ENCODE measurements at regions not wholly inside any gene's neighbourhood (a gene's known extent, or its start where the extent isn't known, plus 50 kb on each side); places are given as distances from the start of the nearest gene placed in this dataset.
A peak's percentile ranks its signal among the peaks of the same experiment; 100 is the strongest.

DNA sequence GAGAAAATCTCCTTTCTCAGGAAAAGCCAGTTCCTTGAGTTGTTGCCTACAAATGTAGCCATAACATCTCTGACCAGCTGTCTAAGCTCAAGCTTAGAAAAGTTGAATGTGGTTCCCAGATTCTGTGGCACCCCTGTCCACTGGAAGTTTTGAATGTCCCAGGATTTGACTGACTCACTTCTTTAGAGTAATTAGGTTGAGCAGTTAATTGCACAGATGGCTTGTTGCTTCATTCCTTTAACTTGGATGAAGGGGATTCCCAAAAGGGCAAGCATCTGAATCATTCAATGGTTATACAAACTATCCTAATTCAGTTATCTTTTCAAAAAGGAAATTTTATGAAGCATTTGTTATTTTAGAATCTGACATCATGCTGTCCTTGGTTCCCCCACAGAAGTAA lies 374.7 kb downstream of the LNPK start:
- H3K27me3 Mint-ChIP-seq: peaks cover 7% of the 10 kb centered on the region
- no peak for DNase-seq
- ATAC-seq: no peak
- H3K27ac Mint-ChIP-seq: no peak overlapping the region
- no peaks in the 10 kb centered on the region for H3K36me3 Mint-ChIP-seq (ENCODE audit: low read depth)
- CTCF ChIA-PET: no interaction called here
- H3K4me3 Mint-ChIP-seq: no peak overlapping the region
- peaks cover 1% of the 10 kb centered on the region for H3K9me3 Mint-ChIP-seq
- TF ChIP-seq, protein P1, sequence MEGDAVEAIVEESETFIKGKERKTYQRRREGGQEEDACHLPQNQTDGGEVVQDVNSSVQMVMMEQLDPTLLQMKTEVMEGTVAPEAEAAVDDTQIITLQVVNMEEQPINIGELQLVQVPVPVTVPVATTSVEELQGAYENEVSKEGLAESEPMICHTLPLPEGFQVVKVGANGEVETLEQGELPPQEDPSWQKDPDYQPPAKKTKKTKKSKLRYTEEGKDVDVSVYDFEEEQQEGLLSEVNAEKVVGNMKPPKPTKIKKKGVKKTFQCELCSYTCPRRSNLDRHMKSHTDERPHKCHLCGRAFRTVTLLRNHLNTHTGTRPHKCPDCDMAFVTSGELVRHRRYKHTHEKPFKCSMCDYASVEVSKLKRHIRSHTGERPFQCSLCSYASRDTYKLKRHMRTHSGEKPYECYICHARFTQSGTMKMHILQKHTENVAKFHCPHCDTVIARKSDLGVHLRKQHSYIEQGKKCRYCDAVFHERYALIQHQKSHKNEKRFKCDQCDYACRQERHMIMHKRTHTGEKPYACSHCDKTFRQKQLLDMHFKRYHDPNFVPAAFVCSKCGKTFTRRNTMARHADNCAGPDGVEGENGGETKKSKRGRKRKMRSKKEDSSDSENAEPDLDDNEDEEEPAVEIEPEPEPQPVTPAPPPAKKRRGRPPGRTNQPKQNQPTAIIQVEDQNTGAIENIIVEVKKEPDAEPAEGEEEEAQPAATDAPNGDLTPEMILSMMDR (IDR thresholded peaks at IDR 0.05): no peak
- intact Hi-C loops (cut with micrococcal nuclease): no loop called here
- POLR2A ChIA-PET: no interaction called here
- no peaks in the 10 kb centered on the region for H3K4me1 Mint-ChIP-seq (ENCODE audit: low read depth)

DNA sequence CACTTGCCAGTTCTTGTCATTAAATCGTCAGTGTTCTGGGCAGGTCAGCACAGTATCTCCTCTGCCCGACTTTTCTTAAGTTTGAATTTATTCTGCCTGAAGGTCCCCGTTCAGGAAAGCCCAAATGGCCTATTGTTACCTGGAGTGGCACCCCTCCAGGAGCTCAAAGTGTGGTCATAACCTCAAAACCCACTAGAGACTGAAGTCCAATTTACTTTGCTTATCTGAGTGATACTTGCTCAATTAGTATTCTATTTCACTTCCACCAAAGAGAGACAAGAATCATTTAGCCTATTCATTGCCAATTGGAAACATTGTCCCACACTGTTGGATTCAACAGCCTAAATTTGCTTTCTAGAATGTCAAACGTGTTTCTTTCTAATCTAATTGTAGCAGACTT lies 375.3 kb downstream of the LNPK start:
- intact Hi-C loops (cut with micrococcal nuclease): no loop called here
- ATAC-seq (no peak), DNase-seq (no peak)
- Mint-ChIP-seq H3K36me3 (ENCODE audit: low read depth) (no peaks in the 10 kb centered on the region), H3K9me3 (peaks cover 1% of the 10 kb centered on the region), H3K4me3 (no peak overlapping the region), H3K27me3 (peaks cover 7% of the 10 kb centered on the region), H3K27ac (no peak overlapping the region), H3K4me1 (ENCODE audit: low read depth) (no peaks in the 10 kb centered on the region)
- TF ChIP-seq, protein P1 (IDR thresholded peaks at IDR 0.05): no peak
- ChIA-PET POLR2A (no interaction called here), CTCF (no interaction called here)

DNA sequence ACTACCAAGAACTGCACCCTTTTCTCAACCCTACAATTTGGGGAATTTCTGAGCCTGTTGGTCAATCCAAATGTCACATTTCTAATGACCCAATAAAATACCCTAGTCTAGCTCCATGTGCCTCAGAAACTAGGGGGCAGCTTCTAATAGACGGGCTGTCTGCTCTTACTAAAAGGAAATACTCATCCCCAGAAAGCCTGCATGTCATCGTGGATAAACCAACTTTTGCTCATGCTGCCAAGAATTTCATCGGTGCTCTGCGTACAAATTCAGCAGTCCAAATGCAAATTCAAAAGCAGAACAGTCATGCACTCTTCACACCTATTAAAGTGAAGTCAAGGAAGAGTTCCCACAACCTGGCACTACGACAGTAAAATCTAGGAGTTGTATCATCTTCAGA lies 377.3 kb downstream of the LNPK start:
- Mint-ChIP-seq H3K9me3 (peaks cover 1% of the 10 kb centered on the region), H3K27me3 (peaks cover 5% of the 10 kb centered on the region), H3K27ac (no peak overlapping the region), H3K4me1 (ENCODE audit: low read depth) (no peaks in the 10 kb centered on the region), H3K36me3 (ENCODE audit: low read depth) (no peaks in the 10 kb centered on the region), H3K4me3 (no peak overlapping the region)
- ATAC-seq (no peak), DNase-seq (no peak)
- CTCF ChIA-PET: no interaction called here
- POLR2A ChIA-PET: no interaction called here
- intact Hi-C loops (cut with micrococcal nuclease): no loop called here
- TF ChIP-seq, protein P1 (IDR thresholded peaks at IDR 0.05): no peak

DNA sequence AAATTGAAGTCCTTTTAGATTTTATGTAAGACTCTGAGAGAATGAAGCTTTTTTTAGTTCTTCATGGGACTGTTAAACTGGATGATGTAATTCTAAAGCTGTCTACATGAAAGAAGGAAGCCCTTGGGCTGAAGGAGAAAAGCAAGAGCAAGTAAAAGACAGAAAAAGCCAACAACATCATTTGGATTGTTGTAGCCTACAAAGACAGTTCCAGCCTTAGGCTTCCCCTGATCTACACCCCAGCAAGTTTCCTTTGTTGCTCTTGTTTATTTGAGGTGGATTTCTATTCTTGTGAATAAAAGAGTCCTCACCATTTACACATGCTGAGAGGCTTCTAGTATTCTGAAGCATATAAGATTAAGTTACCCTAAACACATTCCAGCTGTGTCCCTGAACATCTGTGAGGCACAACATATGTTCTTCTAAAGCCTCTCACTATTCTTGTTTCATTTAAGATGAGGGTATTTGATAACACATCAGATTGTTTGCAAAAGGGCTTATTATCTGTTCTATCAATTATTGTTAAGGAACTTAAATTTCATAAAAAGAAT lies 377.8 kb downstream of the LNPK start:
- CTCF ChIA-PET: no interaction called here
- H3K36me3 Mint-ChIP-seq (ENCODE audit: low read depth): no peaks in the 10 kb centered on the region
- intact Hi-C loops (cut with micrococcal nuclease): no loop called here

DNA sequence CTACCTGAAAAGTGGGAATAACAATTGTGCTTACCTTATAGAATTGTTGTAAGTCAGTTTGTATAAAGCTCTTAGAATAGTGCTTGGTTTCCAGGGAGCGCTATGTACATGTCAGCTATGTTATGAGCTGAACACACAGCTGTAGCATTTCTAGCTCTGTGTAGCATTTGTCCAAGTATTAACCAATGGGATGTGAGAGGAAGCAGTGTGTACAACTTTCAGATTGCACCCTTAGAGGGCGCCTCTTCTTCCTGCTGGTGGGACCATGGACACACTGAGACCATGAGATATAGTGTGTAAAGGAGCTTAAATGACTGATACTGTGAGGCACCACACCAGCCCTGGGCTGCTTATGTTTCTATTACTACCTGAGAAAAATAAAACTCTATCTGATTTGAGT lies 380.2 kb downstream of the LNPK start:
- peak; percentile 3 for DNase-seq
- H3K36me3 Mint-ChIP-seq (ENCODE audit: low read depth): no peaks in the 10 kb centered on the region
- H3K27me3 Mint-ChIP-seq: peaks cover 8% of the 10 kb centered on the region
- intact Hi-C loops (cut with micrococcal nuclease): no loop called here
- no peak overlapping the region for H3K27ac Mint-ChIP-seq
- no peaks in the 10 kb centered on the region for H3K9me3 Mint-ChIP-seq
- H3K4me3 Mint-ChIP-seq: no peak overlapping the region
- ATAC-seq: no peak
- CTCF ChIA-PET: no interaction called here
- no peaks in the 10 kb centered on the region for H3K4me1 Mint-ChIP-seq (ENCODE audit: low read depth)
- POLR2A ChIA-PET: no interaction called here
- TF ChIP-seq, protein P1 (IDR thresholded peaks at IDR 0.05): no peak

More for the DNA sequence above, 377.8 kb downstream of the LNPK start:
- ATAC-seq (no peak), DNase-seq (no peak)
- no peak overlapping the region for H3K4me3 Mint-ChIP-seq
- peaks cover 1% of the 10 kb centered on the region for H3K9me3 Mint-ChIP-seq
- TF ChIP-seq, protein P1 (IDR thresholded peaks at IDR 0.05): no peak
- H3K27ac Mint-ChIP-seq: no peak overlapping the region
- H3K4me1 Mint-ChIP-seq (ENCODE audit: low read depth): no peaks in the 10 kb centered on the region
- peaks cover 7% of the 10 kb centered on the region for H3K27me3 Mint-ChIP-seq
- POLR2A ChIA-PET: no interaction called here

Data from activated CD8-positive, alpha-beta T cell treated with anti-CD3 and anti-CD28 coated beads for 36 hours (primary cell).